HG02759 (cell line): ENCODE measurements at regions not wholly inside any gene's neighbourhood (a gene's known extent, or its start where the extent isn't known, plus 50 kb on each side); places are given as distances from the start of the nearest gene placed in this dataset.
"Not testable (repeated sequence)": the region's sequence is repeated elsewhere in the genome, so short reads cannot be mapped to it uniquely, and the experiment has no call there.

Source experiments
- ATAC-seq: cut with Tn5 transposase; IDR thresholded peaks from one replicate; pipeline ENCODE4 v1.9.1; 2021; ENCODE audit warnings: mild to moderate bottlenecking, moderate library complexity; ENCODE audit not compliant: unreplicated experiment

GRCh38 chr6:134791243-134791843, 158.6 kb downstream of the ALDH8A1 start:
- not testable (repeated sequence) for ATAC-seq

DNA sequence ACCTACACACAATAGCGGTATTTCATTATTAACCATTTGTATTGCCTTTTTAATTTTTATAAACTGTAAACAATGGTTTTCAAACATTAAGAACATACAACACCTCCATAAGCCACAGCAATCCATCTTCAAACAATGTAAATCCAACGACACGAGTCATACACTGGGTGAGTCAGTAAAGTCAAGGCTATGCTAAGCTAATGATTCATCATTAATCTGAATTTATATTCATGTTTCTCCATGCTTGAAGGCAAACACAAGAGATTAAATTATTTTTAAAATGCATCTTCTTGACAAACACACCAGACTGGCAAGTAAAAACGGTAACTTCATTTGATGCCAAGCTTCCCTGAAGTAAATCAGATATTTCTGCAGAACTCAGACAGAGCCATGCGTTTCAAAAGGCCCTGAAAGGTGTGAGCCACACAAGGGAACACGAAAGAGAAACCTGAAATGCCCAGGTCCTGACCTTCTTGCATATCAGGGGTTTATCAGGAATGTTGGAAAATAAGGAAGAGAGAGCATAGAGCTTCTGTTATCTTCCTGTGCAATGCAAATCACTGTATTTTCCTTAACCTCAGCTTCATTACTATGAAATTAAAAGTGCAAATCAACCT, 162.5 kb downstream of the ALDH8A1 start:
- no peak for ATAC-seq

GRCh38 chr6:134784336-134784735, 165.6 kb downstream of the ALDH8A1 start:
- no peak for ATAC-seq

GRCh38 chr6:134778431-134778830, 171.5 kb downstream of the ALDH8A1 start:
- ATAC-seq: no peak

- ATAC-seq: no peak
Measured at GRCh38 chr6:134774201-134774638, 175.7 kb downstream of the ALDH8A1 start.

GRCh38 chr6:134772671-134773360, 177.1 kb downstream of the ALDH8A1 start:
- ATAC-seq: no peak

DNA sequence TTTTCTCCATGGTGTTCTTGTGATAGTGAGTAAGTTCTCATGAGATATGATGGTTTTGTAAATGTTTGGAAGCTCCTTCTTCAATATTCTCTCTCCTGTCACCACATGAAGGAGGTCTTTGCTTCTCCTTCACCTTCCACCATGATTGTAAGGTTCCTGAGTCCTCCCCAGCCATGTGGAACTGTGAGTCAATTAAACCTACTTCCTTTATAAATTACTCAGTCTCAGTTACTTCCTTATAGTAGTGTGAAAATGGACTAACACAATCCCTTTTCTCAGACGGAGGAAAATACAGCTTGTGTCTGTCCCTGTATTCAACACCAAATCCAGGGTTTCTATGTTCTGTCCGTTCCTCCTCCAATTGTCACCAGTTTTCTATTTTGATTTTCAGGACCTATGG, 181.0 kb downstream of the ALDH8A1 start:
- no peak for ATAC-seq

DNA sequence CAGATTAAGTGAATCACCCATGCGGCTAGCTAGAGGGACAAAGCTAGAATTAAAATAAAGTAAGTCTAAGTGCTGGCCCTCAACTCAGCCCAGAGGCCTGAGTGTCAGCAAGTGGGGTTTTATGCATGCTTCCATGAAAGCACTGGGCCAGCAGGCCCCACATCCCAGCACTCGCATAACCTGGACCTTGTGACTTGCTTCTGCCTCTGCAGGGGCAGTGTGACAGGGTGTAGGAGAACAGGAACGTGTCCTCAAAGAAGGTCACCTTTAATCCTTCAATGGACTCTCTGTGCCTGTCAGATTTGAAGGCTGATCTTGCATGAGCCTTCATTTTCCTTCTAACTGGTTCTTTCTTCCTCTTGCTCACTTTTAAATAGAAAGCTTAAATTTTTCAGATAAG, 183.4 kb downstream of the ALDH8A1 start:
- no peak for ATAC-seq

- ATAC-seq: no peak
Measured at GRCh38 chr6:134764741-134765140, 185.2 kb downstream of the ALDH8A1 start.

DNA sequence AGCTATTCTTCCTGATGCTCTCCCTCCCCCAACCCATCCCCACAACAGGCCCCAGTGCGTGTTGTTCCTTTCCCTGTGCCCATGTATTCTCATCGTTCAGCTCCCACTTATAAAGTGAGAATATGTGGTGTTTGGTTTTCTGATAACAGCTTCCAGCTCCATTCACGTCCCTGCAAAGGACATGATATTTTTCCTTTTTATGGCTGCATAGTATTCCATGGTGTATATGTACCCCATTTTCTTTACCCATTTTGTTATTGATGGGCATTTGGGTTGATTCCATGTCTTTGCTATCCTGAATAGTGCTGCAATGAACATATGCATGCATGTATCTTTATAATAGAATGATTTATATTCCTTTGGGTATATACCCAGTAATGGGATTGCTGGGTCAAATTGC, 186.3 kb downstream of the ALDH8A1 start:
- ATAC-seq: not testable (repeated sequence)

GRCh38 chr6:134758621-134759020, 191.3 kb downstream of the ALDH8A1 start:
- no peak for ATAC-seq

GRCh38 chr6:134757911-134758361, 192.0 kb downstream of the ALDH8A1 start:
- no peak for ATAC-seq

- ATAC-seq: no peak
Measured at GRCh38 chr6:134756374-134757025, 193.4 kb downstream of the ALDH8A1 start.

DNA sequence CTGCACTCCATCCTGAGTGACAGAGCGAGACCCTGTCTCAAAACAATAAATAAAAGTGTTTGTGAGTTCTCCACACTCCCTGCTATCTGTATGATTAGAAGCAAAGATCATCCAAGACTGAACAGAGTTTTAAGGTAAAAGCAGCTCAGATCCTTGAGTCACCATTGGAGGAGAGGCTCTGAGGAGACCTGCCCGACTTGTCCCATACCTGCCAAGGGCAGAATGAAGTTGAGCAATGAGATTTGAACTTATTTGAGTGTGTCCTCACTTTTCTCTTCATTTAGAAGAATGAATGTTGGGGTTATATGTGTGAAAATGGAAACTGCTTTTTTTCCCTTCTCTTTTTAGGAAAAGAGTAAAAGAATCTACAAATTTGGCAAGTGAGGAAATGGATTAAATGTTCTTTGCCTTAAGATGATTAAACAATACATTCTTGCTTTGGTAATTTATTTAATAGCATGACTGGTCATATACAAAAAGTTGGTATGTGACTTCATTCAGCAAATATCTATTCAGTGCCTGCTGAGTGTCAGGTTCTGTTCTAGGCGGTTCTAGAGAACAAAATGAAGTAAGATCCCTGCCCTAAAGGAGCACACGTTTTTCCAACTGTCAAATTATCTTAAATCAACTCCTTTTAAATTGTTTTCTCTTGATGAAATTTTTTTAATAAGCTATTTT, 195.7 kb downstream of the ALDH8A1 start:
- no peak for ATAC-seq

DNA sequence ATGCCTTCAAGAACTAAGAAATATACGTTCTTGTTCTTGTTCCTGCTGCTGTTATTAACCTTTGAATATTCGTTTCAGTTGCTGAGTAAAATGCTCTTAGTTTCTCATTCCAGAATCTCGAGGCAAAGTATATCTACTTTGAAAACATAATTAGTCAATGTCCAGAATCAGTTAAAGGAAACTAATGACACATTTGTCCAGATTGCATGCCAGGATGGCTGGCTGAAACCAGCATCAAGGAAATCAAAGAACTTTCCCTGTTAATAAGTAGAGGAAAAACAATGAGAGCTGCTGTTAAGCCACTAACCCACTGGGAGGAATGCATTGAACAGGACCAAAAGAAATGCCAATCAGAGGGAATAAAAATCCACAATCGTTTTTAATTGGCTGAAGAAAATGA, 196.9 kb downstream of the ALDH8A1 start:
- no peak for ATAC-seq

- no peak for ATAC-seq
Measured at GRCh38 chr6:134752445-134752844, 197.5 kb downstream of the ALDH8A1 start.

- no peak for ATAC-seq
Measured at GRCh38 chr6:134750669-134751068, 199.2 kb downstream of the ALDH8A1 start.

DNA sequence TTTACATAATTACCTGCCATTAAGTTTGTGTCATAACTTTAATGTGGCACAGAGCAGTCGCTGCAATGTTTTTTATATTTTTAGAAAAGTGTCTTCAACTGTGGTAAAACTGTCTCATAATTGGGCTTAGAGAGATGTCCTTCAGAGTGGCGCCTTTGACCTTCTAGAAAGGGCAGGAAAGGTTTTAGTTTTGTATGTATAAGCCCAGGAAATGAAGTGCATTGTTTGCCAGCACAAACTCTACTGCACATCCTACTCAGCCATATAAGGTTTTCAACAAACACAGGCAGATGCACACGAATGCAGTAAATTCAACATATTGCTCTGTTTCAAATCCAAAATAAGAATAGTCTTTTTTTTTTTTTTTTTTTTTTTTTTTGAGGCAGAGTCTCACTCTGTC, 201.4 kb downstream of the ALDH8A1 start:
- no peak for ATAC-seq

- not testable (repeated sequence) for ATAC-seq
Measured at GRCh38 chr6:134747197-134747596, 202.7 kb downstream of the ALDH8A1 start.

DNA sequence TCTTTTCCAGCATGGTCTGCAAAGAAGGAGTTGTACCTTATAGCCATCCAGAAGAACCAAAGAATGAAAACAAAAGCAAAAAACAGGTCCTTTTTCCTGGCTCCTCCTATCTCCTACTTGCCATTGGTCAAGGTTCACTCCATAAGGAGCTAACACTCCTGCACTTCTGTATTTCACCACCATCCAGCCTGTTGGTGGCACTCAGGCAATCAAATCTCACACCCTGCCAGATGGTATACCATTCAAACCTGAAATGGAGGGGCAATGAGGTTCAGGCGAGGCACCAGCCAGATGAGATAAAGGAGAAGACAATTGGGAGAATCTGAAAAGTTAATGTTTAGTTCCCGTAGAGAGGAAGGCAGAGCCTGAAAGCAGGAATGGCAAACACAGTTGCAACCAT, 203.8 kb downstream of the ALDH8A1 start:
- ATAC-seq: no peak

GRCh38 chr6:134745192-134745591, 204.7 kb downstream of the ALDH8A1 start:
- ATAC-seq: not testable (repeated sequence)
